Right atrium auricular region (tissue), 2 donors: ENCODE measurements at regions not wholly inside any gene's neighbourhood (a gene's known extent, or its start where the extent isn't known, plus 50 kb on each side); places are given as distances from the start of the nearest gene placed in this dataset.

ENCODE experiments used
- DNase-seq: peaks from one replicate; pipeline ENCODE4 v3.0.0-alpha.2; 2019; ENCODE audit warnings: low spot score
- H3K27ac ChIP-seq, 2 donors: fragments of 200-600 bp; sonication (generic); 1 replicate in 1 of 2; 2 replicates in 1 of 2; pipeline ENCODE4 v1.5.1; 2016 to 2019
- H3K27me3 ChIP-seq, 2 donors: fragments of 200-600 bp; sonication (generic); one replicate each; pipeline versions ENCODE4 v1.5.1 to v1.6.0; 2017 to 2019
- H3K36me3 ChIP-seq: fragments of 200-600 bp; sonication (generic); one replicate; pipeline ENCODE4 v1.5.1; 2016
- H3K4me1 ChIP-seq, 2 donors: fragments of 200-600 bp; sonication (generic); one replicate each; pipeline versions ENCODE4 v1.5.1 to v1.6.0; 2017 to 2019
- H3K4me3 ChIP-seq, 2 donors: fragments of 200-600 bp; sonication (generic); 1 replicate in 1 of 2; 2 replicates in 1 of 2; pipeline ENCODE4 v1.5.1; 2017 to 2019; ENCODE audit warnings: mild to moderate bottlenecking in 1 of 2, moderate library complexity in 1 of 2
- H3K9me3 ChIP-seq, 2 donors: fragments of 200-600 bp; sonication (generic); one replicate each; pipeline ENCODE4 v1.5.1; 2019
- CTCF ChIP-seq, 2 donors: fragments of 200-600 bp; sonication (generic); IDR thresholded peaks; one replicate each; pipeline ENCODE4 v1.5.1; 2019; ENCODE audit warnings: antibody characterized with exemption in 2 of 2

GRCh38 chr2:12089001-12089400, 342.6 kb downstream of the LPIN1 start:
- Histone ChIP-seq H3K27ac (no peak overlapping the region), H3K27me3 (no peaks in the 10 kb centered on the region), H3K9me3 (no peaks in the 10 kb centered on the region), H3K36me3 (no peaks in the 10 kb centered on the region), H3K4me3 (no peak overlapping the region), H3K4me1 (no peaks in the 10 kb centered on the region)
- TF ChIP-seq CTCF (IDR thresholded peaks at IDR 0.05), result no peak
- DNase-seq, result no peak

- Histone ChIP-seq H3K27me3 (no peaks in the 10 kb centered on the region), H3K9me3 (no peaks in the 10 kb centered on the region), H3K4me1 (no peaks in the 10 kb centered on the region), H3K4me3 (no peak overlapping the region), H3K36me3 (no peaks in the 10 kb centered on the region), H3K27ac (no peak overlapping the region)
- no peak for TF ChIP-seq CTCF (IDR thresholded peaks at IDR 0.05)
- DNase-seq, result no peak
Measured at GRCh38 chr2:12089496-12089895, 343.1 kb downstream of the LPIN1 start.

GRCh38 chr2:12090072-12090471, 343.6 kb downstream of the LPIN1 start:
- DNase-seq, result no peak
- H3K27me3 ChIP-seq, result no peaks in the 10 kb centered on the region
- H3K4me1 ChIP-seq, result no peaks in the 10 kb centered on the region
- TF ChIP-seq CTCF (IDR thresholded peaks at IDR 0.05), result no peak
- no peak overlapping the region for H3K27ac ChIP-seq
- no peaks in the 10 kb centered on the region for H3K36me3 ChIP-seq
- H3K9me3 ChIP-seq, result no peaks in the 10 kb centered on the region
- H3K4me3 ChIP-seq, result no peak overlapping the region

GRCh38 chr2:12090590-12090989, 344.2 kb downstream of the LPIN1 start:
- Histone ChIP-seq H3K36me3 (no peaks in the 10 kb centered on the region), H3K27ac (no peak overlapping the region), H3K4me3 (no peak overlapping the region), H3K9me3 (no peaks in the 10 kb centered on the region), H3K27me3 (no peaks in the 10 kb centered on the region), H3K4me1 (no peaks in the 10 kb centered on the region)
- no peak for DNase-seq
- TF ChIP-seq CTCF (IDR thresholded peaks at IDR 0.05), result no peak

GRCh38 chr2:12091201-12091806, 344.9 kb downstream of the LPIN1 start:
- no peak for TF ChIP-seq CTCF (IDR thresholded peaks at IDR 0.05)

GRCh38 chr2:12094134-12094533, 347.7 kb downstream of the LPIN1 start:
- no peak for DNase-seq
- Histone ChIP-seq H3K9me3 (no peaks in the 10 kb centered on the region), H3K4me1 (no peaks in the 10 kb centered on the region), H3K27ac (no peak overlapping the region), H3K27me3 (no peaks in the 10 kb centered on the region), H3K36me3 (no peaks in the 10 kb centered on the region), H3K4me3 (no peak overlapping the region)
- no peak for TF ChIP-seq CTCF (IDR thresholded peaks at IDR 0.05)

More at GRCh38 chr2:12091201-12091806, 344.9 kb downstream of the LPIN1 start:
- no peaks in the 10 kb centered on the region for H3K4me1 ChIP-seq
- DNase-seq, result no peak
- H3K27ac ChIP-seq, result no peak overlapping the region
- H3K27me3 ChIP-seq, result no peaks in the 10 kb centered on the region
- H3K4me3 ChIP-seq, result no peak overlapping the region
- H3K36me3 ChIP-seq, result no peaks in the 10 kb centered on the region
- H3K9me3 ChIP-seq, result no peaks in the 10 kb centered on the region
